Memory B cell (primary cell): ENCODE measurements at regions not wholly inside any gene's neighbourhood (a gene's known extent, or its start where the extent isn't known, plus 50 kb on each side); places are given as distances from the start of the nearest gene placed in this dataset.
"Not testable (repeated sequence)": the region's sequence is repeated elsewhere in the genome, so short reads cannot be mapped to it uniquely, and the experiment has no call there.

ENCODE experiments used
- ATAC-seq: fragments of 150-1000 bp; cut with Tn5 transposase; 2 replicates; pipeline ENCODE4 v1.10.0; 2021; ENCODE audit warnings: low read depth, mild to moderate bottlenecking, moderate library complexity
- DNase-seq, 2 donors: peaks; one replicate each; pipeline ENCODE4 v3.0.0; 2022; ENCODE audit warnings: low spot score in 2 of 2
- H3K27ac Mint-ChIP-seq: one replicate; pipeline ENCODE4 v1.8.0; 2022; ENCODE audit warnings: mild to moderate bottlenecking, moderate library complexity, mixed read lengths
- H3K27me3 Mint-ChIP-seq: one replicate; pipeline ENCODE4 v1.8.0; 2022; ENCODE audit warnings: mixed read lengths
- H3K36me3 Mint-ChIP-seq: one replicate; pipeline ENCODE4 v1.8.0; 2022; ENCODE audit warnings: mild to moderate bottlenecking, mixed read lengths
- H3K4me1 Mint-ChIP-seq: one replicate; pipeline ENCODE4 v1.8.0; 2022; ENCODE audit warnings: mixed read lengths
- H3K4me3 Mint-ChIP-seq: one replicate; pipeline ENCODE4 v1.8.0; 2022; ENCODE audit warnings: mild to moderate bottlenecking, moderate library complexity, mixed read lengths
- H3K9me3 Mint-ChIP-seq: one replicate; pipeline ENCODE4 v1.8.0; 2022; ENCODE audit warnings: mixed read lengths

DNA sequence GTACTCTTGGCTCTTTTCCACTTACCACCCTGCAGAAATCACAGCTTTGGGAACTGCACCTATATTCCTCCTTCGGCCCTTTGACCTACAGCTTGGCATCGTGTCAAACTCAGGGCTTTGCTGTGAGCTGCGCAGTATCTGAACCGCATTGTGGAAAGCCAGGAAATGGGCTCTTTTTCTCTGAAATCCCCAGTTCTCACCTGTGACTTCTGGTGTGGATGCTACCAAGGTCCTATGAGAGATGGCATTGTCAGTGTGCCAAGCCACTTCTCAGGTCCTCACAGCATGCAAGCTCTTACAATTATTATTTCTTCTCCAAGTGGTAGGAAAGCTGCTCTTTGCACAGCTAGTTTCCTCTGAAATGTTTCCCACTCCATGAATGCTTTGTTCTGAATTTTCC, 450.6 kb upstream of the TBL1XR1 start:
- H3K27ac Mint-ChIP-seq = peak overlapping the region; percentile 25

DNA sequence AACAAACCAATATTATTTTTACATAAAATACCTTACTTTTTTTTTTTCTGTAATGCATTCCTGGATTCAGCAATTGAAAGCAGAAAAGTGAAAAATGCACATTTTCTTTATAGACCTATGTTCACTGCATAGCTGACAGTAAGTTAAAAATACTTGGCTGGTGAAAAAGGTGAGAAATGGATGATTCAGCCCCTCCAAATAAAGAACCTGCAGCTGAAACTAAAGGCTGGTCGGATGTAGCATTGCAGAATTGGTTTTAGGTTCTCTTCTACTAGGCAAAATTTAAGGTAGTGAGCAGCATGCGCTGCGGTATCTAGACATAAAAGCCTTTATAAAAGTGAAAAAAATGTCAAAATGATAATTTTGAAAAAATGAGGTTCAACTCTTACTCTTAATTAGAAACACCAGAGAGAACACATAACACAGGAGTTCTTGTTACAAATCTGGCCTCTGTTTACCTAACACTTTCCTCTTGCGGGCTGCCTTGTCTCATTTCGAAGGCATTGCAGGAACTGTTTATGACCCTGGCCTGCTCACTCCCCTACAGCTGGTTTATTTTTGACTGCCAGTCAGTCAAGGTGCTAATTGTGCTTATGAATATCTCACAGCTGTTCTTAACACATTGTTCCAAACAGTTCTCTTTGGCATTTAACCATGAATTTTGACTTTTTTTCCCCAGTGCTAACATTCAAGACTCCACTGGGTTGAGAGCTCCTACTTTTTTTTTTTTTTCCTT, 455.4 kb upstream of the TBL1XR1 start:
- Mint-ChIP-seq H3K9me3 (peaks cover 2% of the 10 kb centered on the region), H3K36me3 (no peaks in the 10 kb centered on the region), H3K27me3 (no peaks in the 10 kb centered on the region), H3K27ac (no peak overlapping the region), H3K4me1 (peaks cover 6% of the 10 kb centered on the region), H3K4me3 (no peak overlapping the region)
- ATAC-seq = no peak
- no peak for DNase-seq

More for the DNA sequence above, 450.6 kb upstream of the TBL1XR1 start:
- DNase-seq = no peak
- Mint-ChIP-seq H3K9me3 (no peaks in the 10 kb centered on the region), H3K36me3 (no peaks in the 10 kb centered on the region), H3K4me1 (peaks cover 17% of the 10 kb centered on the region), H3K4me3 (peak overlapping the region; percentile 24), H3K27me3 (no peaks in the 10 kb centered on the region)
- ATAC-seq = no peak

DNA sequence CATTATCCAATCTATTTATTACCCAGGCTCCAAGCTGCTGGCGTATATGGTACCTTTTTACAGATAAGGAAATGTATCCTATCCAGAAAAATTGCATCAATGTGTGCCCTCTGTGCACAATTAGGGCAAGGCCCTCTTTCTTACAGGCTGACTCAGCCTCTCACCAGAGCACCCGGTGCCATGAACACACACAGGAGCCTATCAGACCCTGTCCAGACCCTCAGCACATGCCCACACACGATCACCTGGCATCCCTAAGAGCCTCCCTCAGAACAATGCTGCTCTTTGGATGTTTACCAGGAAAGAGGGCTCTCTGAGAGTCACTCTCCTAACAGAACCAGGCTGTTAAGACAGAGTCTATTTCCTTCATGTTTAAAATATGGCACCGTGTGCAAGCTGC, 460.0 kb upstream of the TBL1XR1 start:
- H3K9me3 Mint-ChIP-seq = peaks cover 2% of the 10 kb centered on the region
- H3K4me3 Mint-ChIP-seq = no peak overlapping the region
- ATAC-seq = no peak
- H3K27ac Mint-ChIP-seq = no peak overlapping the region
- H3K4me1 Mint-ChIP-seq = no peaks in the 10 kb centered on the region
- DNase-seq = no peak
- no peaks in the 10 kb centered on the region for H3K27me3 Mint-ChIP-seq
- H3K36me3 Mint-ChIP-seq = no peaks in the 10 kb centered on the region

DNA sequence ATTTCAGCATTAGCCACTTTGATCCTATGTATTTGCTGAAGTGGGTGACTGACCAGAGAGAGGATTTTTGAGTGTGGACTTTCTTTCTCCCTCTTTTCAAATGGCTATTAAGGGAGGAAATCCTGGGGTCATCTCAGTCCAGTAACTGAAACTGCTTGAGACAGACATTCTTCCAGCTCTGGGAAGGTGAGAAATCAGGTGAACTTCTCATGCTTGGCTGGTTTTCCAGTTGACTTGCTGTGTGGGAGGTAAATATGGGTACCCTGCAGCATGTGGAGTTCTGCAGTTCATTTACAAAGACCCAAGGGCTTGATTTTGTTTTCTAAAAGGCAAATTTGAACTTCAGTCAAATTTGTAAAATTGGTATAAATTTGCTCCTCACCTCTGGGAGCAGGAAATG, 461.1 kb upstream of the TBL1XR1 start:
- peaks cover under 1% of the 10 kb centered on the region for H3K9me3 Mint-ChIP-seq
- no peaks in the 10 kb centered on the region for H3K4me1 Mint-ChIP-seq
- no peak overlapping the region for H3K4me3 Mint-ChIP-seq
- H3K27me3 Mint-ChIP-seq = no peaks in the 10 kb centered on the region
- no peak for ATAC-seq
- H3K36me3 Mint-ChIP-seq = no peaks in the 10 kb centered on the region
- H3K27ac Mint-ChIP-seq = no peak overlapping the region
- DNase-seq = no peak

DNA sequence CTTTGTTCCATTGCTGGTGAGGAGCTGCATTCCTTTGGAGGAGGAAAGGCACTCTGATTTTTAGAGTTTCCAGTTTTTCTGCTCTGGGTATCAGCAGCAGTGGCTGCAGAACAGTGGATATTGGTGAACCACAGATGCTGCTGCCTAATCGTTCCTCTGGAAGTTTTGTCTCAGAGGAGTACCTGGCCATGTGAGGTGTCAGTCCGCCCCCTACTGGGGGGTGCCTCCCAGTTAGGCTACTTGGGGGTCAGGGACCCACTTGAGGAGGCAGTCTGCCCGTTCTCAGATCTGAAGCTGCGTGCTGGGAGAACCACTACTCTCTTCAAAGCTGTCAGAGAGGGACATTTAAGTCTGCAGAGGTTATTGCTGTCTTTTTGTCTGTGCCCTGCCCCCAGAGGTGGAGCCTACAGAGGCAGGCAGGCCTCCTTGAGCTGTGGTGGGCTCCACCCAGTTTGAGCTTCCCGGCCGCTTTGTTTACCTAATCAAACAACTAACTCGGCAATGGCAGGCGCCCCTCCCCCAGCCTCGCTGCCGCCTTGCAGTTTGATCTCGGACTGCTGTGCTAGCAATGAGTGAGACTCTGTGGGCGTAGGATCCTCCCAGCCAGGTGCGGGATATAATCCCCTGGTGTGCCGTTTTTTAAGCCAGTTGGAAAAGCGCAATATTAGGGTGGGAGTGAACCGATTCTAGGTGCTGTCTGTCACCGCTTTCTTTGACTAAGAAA, 467.3 kb upstream of the TBL1XR1 start:
- H3K27ac Mint-ChIP-seq, H3K4me3 Mint-ChIP-seq, H3K9me3 Mint-ChIP-seq, H3K36me3 Mint-ChIP-seq, ATAC-seq, H3K4me1 Mint-ChIP-seq, H3K27me3 Mint-ChIP-seq: not testable (repeated sequence)
- peak; percentile 15 for DNase-seq

DNA sequence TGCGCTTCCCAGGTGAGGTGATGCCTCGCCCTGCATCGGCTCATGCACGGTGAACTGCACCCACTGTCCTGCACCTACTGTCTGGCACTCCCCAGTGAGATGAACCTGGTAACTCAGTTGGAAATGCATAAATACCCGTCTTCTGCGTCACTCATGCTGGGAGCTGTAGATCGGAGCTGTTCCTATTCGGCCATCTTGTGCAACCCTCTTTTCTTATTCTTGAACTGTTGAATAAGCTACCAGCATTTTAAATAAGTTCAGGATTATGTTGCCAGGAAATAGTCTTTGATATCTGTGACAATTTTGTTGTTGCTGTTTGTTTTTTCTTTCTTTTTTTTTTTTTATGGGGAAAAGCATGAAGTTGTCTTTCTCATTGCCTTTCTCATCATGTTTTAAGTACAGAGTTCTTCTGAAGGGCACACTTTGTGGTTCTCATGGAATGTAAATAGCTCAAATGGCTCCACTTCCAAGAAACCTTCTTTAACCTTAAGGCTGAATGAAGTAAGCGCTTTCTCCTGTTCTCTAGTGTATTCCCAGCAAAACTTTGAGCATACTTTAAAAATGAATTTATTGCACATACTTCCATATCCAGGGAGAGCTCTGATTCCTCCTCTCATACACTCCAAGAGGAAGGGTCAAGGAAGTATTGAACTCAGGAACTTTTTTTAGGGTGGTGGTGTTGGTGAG, 468.0 kb upstream of the TBL1XR1 start:
- no peak for ATAC-seq
- Mint-ChIP-seq H3K27ac (peak overlapping the region; percentile 70), H3K4me3 (no peak overlapping the region), H3K9me3 (no peaks in the 10 kb centered on the region), H3K36me3 (no peaks in the 10 kb centered on the region), H3K27me3 (no peaks in the 10 kb centered on the region), H3K4me1 (no peaks in the 10 kb centered on the region)
- no peak for DNase-seq

DNA sequence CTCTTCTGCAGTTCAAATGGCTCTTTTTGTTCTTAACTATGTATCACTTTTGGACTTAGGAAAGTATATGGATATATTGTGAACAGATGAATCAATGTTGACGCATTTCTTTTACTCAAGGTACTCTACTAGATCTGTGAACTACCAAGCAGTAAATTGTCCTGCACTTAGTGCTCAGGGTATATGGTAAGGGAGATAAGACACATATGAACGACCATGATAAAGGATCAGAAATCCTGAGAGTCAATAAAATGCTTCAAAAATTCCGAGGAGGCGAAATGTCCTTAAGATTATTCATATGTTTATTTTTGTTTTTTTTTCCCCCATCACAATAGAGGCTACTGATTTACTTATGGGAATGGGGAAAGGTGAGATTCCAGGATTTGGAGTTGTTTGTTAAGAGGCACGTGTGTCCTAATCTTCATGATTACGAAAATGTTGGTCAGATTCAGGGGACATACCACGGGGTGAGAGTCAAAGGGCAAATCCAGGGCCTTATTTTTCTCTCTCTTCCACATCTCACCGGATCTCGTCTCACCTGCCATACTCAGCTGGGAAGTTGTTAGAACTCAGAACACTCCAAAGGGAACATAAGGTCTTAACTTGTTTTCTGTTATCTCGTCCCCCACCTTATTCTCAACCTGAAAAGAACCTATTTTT, 475.1 kb upstream of the TBL1XR1 start:
- no peak for DNase-seq
- Mint-ChIP-seq H3K27me3 (no peaks in the 10 kb centered on the region), H3K27ac (no peak overlapping the region), H3K4me3 (no peak overlapping the region), H3K4me1 (no peaks in the 10 kb centered on the region), H3K36me3 (no peaks in the 10 kb centered on the region), H3K9me3 (no peaks in the 10 kb centered on the region)
- ATAC-seq = no peak

DNA sequence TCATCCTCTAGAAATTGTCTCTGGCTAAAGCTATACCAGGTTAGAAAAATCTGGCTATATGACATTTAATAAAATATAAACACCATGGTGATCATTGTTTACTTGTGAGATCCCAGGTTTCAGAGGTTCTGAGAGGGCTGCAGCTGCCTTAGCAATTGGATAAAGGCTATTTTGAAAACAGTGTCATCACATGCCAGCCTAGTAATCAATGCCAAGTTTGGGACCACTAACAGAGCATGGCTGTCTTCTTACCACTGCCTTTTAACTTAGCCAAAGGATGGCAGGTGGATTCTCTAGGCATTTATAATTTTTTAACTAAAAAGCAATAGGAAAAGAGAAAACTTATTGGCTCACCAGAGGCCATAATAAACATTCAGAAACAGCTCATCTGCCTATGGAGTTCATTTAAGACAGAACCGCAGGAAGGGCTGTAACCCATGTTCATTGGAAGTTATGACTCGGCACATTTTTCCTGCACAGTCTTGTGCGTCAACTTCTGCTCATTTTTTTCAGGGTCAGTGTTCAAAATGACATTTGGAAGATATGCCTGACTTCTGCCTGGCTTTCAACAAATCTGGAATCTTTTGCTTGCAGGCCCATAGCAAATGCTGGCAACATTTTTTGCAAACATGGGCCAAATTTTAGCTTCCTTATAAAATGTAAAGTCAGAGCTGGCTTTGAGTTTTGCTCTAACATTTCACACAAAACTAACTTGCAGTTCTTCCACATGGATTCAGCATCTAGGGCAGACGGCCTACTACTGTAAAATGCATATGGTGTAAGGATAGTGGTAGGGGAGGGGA, 476.0 kb upstream of the TBL1XR1 start:
- Mint-ChIP-seq H3K4me3 (no peak overlapping the region), H3K4me1 (no peaks in the 10 kb centered on the region), H3K27ac (no peak overlapping the region), H3K36me3 (no peaks in the 10 kb centered on the region), H3K27me3 (no peaks in the 10 kb centered on the region), H3K9me3 (no peaks in the 10 kb centered on the region)
- ATAC-seq = no peak
- no peak for DNase-seq

DNA sequence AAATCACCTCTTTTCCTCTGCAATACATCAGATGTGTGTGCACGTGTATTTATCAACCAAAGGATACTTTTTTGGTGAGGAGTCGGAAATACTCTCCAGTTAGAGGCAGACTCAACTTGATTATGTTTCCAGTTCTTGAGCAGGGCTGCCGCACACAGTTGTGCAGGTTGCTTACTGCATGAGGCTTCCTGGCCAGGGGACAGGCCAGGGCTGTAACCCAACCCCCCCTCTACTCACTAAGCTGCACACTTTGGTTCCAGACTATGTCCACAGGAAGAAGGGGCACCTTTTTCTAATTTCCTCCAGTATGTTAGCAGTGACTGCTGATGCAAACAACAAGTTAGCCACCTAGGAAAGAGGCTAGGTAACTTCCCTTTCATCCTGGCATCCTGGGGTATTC, 476.9 kb upstream of the TBL1XR1 start:
- Mint-ChIP-seq H3K4me1 (no peaks in the 10 kb centered on the region), H3K27me3 (no peaks in the 10 kb centered on the region), H3K4me3 (no peak overlapping the region), H3K27ac (no peak overlapping the region), H3K36me3 (no peaks in the 10 kb centered on the region), H3K9me3 (no peaks in the 10 kb centered on the region)
- no peak for DNase-seq
- no peak for ATAC-seq

DNA sequence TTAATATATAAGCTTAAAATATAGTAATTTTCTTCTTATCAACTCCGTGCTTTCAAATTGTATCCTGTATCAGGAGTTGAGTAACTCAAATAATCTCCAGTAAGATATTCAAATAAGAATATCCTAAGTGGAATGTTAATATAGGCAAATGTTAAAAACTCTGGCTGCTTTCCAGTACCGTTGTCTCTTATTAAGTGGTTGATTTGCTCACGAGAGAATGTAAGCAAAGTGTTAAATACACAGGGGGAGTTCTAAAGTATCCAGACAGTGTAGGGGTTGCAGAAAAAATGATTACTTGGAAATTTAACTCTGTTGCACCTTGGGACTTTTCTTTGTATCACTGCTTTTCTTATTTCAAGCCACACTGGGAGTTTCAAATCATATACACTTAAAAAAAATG, 478.9 kb upstream of the TBL1XR1 start:
- DNase-seq (no peak), ATAC-seq (no peak)
- no peak overlapping the region for H3K4me3 Mint-ChIP-seq
- no peaks in the 10 kb centered on the region for H3K9me3 Mint-ChIP-seq
- H3K36me3 Mint-ChIP-seq = no peaks in the 10 kb centered on the region
- H3K4me1 Mint-ChIP-seq = no peaks in the 10 kb centered on the region
- no peaks in the 10 kb centered on the region for H3K27me3 Mint-ChIP-seq
- H3K27ac Mint-ChIP-seq = no peak overlapping the region

DNA sequence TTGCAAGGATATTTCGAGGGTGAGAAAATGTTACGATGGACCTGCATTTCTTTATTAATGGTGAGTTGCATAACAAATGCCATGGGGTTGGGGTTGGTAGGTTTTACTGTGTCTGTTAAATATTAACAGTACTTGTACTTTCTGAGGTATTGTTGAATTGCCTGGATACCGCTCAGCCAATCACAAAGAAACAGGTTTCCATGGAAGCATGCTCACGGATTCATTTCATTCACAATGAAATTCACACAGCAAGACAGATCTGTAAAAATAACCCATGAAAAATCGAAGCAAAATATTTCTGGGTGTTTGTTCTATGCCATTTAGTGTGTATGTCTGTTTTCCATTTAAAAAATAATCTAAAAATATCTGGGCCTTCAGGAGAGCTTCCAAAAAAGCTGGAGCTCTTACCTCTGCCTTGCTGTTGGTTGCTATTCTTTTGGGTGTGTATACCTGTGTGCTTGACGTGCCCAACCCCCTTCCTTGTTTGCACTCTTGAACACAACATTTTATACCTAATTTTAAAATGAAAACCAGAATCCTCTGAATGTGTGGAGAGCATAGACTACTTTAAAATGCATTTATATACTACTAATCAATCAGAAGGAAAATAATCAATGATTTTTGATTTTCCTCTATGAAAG, 479.8 kb upstream of the TBL1XR1 start:
- no peak overlapping the region for H3K27ac Mint-ChIP-seq
- H3K36me3 Mint-ChIP-seq = no peaks in the 10 kb centered on the region
- DNase-seq (no peak), ATAC-seq (no peak)
- no peaks in the 10 kb centered on the region for H3K27me3 Mint-ChIP-seq
- no peaks in the 10 kb centered on the region for H3K4me1 Mint-ChIP-seq
- H3K9me3 Mint-ChIP-seq = no peaks in the 10 kb centered on the region
- H3K4me3 Mint-ChIP-seq = no peak overlapping the region

DNA sequence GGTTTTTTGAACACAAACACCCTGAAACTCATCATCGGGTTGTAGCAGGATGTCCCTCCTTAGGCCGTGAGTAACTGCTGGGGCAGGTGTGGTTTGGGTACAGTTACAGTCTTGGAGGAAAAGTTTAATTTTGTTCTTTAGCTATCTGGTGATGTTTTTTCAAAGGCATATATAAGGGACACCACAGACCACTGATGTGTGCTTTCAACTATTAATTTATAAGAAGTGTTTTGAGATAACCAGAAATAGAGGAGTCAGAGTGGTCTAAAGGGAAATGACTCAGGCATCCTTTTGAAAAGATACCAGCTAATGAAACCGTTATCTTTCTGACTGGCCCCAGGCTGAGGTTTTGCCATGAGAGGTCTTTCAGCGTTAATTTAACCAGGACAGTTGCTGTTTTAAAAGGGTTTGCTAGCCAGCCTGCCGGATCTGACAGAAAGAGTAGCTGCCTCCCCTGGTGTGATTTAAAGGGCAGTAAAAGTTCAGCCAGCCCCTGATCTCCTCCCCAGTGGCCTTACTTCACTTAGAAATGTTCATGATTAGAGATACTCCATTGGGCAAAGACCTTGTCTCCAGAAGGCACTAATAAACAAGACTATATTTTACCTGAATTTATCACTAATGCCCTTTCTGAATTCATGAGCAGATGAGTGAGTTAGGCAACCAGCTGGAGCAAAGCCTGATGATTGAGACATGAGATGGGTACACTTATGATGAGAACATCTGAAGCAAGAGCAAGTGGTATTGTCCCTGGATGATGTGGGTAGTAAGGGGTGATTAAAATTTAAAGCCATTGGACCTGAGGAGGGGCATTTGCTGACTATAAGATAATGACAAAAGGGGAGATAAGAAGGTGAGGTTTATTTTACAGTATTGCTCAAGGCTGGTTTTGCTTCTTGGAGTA, 482.5 kb upstream of the TBL1XR1 start:
- H3K4me1 Mint-ChIP-seq = no peaks in the 10 kb centered on the region
- H3K4me3 Mint-ChIP-seq = no peak overlapping the region
- DNase-seq (no peak), ATAC-seq (no peak)
- H3K27ac Mint-ChIP-seq = no peak overlapping the region
- H3K9me3 Mint-ChIP-seq = no peaks in the 10 kb centered on the region
- no peaks in the 10 kb centered on the region for H3K27me3 Mint-ChIP-seq
- no peaks in the 10 kb centered on the region for H3K36me3 Mint-ChIP-seq
